GM19023 (cell line): ENCODE measurements at regions not wholly inside any gene's neighbourhood (a gene's known extent, or its start where the extent isn't known, plus 50 kb on each side); places are given as distances from the start of the nearest gene placed in this dataset.

Source experiments
- ATAC-seq: cut with Tn5 transposase; IDR thresholded peaks from one replicate; pipeline ENCODE4 v1.9.1; 2021; ENCODE audit warnings: mild to moderate bottlenecking, moderate library complexity; ENCODE audit not compliant: unreplicated experiment

DNA sequence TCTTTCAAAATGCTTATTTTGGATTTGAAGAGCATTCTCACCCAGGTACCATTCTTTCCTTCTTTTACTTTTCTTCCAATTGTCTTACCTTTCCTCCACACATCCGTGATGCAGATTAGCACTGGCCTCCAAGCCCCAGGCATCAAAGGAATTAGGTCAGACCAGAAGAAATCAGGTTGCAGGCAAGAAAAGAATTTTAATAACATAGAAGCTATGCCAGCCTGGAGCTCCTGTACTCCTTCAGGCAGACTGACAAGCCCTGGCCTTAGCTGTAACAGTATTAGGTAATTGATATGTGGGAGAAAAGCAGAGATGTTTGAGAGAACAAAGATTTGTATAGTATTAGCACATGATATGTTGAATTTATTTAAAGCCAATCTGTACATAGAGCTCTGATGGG, 390.4 kb upstream of the ADGRL2 start:
- ATAC-seq, result no peak

- ATAC-seq, result no peak
Measured at GRCh38 chr1:81409780-81410274, 390.9 kb upstream of the ADGRL2 start.

DNA sequence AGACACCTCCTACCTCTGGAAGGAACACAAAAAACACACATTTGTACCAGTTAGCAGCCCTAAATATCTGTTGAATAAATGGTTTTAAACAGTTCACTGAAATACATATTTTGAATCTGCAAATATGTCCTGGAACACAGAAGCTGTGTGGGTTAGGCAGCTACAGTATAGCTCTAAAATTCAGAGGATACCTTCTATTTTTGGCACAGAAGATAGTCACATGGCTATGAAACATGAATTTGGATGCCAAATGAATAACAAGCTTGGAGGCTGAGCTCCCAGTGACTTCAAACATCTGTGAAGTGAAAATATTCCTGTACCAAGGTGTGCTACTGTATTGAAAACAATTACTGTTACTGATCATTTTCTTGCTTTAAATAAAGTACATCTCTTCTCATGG, 391.5 kb upstream of the ADGRL2 start:
- ATAC-seq, result no peak

GRCh38 chr1:81408419-81408818, 392.3 kb upstream of the ADGRL2 start:
- ATAC-seq, result no peak

DNA sequence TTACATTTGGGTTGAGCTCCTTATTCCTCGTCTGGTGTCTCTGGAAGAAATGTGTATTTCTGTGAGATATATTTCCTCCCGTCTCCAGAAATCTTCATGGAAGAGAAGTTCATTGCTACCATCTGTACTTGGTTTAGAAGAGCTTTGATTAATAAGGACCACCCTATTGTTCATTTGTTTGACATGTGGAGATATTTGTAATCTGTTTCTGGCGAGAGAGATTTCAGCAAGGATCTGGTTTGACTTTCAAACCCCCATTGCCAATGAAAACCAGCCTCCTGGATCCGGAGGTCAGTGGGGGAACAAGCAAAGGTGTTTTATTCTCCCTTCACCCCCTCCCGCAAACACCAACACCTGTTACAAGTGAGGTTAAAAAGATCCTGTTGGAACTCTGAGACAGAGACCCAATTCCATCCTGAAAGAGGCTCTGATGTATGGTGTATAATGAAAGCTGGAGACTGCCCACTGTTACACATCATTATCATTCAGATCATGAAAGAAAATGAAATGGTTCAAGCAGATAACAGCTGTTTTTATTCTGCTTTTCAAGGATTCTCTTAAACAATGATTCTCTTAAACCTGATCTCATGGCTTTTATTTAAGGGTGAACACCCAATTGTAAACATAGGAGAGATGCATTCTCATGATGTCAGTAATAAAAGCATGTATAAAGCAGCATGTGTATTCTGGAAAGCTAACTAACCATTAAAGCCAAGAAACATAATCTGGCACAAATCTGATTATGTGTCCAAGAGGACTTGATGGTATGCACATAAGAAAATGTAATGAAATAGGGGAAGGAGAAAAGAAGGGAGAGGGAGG, 393.5 kb upstream of the ADGRL2 start:
- ATAC-seq, result no peak

DNA sequence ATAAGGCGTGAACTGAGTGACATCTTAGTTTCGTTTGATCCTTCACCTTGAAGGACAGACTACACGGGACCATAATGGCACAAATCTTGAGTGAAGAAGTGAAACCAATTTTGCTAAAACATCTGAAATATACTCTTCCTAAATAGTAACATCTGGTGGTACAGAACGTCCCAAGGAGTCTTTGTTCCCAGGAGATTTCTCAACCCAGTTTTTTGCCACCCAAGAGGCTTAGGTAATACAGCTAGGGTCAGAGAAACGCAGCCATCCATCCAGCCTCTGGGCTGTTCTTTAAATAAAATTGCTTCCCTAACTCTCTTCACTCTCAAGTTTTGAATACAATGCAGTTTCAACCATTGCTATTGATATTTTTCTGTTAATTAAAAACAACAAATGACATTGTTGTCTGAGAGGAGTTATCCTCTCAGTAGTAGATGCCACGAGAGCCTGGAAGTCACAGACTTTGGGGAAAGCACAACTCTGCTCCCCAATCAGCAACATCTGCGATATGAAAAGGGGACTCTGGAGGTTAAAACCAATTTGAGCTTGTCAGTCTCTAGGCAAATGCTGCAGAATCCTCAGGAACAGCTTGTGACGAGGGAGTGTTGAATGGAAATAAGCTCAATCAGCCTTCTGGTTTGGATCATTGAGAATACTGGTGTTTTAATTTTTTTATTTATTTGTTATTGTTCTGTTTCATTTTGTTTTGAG, 394.3 kb upstream of the ADGRL2 start:
- no peak for ATAC-seq

DNA sequence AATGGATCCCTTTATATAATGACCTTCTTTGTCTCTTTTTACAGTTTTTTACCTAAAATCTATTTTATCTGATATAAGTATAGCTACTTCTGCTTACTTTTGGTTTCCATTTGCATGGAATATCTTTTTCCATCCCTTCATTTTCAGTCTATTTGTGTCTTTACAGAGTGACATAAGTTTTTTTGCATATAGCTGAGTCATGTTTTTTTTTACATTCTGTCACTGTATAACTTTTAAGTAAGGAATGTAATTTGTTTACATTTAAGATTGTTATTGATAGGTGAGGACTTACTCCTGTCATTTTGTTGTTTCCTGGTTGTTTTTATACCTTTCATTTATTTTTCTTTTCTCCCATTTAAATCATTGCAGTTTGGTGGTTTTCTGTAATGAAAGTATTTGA, 402.7 kb upstream of the ADGRL2 start:
- no peak for ATAC-seq

GRCh38 chr1:81392526-81393226, 408.1 kb upstream of the ADGRL2 start:
- no peak for ATAC-seq

DNA sequence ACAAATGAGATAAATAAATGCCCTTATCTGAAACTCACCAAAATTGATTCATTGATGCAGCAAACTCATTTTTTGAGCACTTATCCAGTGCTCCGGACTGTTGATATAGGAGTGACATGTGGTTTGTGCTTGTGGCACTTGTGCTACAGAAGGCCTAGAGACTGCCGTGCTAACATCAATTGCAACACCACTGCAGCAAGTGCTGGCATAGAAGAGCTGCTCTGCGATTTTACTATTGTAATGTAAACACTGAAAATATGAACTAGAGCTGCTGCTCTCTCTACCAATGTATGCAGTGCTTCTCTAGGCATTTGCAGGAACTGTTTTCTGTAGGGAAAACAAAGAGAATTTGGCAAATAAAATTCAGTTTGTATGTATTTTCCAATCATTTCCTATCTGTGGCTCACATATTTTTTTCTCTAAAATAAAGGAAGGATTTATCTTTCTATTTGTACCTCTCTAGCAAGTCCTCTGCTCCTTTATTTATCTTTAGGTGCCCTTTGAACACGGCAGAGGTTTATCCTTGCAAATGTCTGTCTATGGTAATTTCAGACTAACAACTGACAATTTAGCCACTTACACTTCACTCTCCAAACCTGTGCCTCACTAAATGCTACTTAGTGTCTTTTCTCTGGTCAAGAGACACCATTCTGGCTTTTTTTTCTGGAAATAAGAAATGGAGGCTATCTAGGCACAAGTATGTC, 409.5 kb upstream of the ADGRL2 start:
- ATAC-seq, result no peak

DNA sequence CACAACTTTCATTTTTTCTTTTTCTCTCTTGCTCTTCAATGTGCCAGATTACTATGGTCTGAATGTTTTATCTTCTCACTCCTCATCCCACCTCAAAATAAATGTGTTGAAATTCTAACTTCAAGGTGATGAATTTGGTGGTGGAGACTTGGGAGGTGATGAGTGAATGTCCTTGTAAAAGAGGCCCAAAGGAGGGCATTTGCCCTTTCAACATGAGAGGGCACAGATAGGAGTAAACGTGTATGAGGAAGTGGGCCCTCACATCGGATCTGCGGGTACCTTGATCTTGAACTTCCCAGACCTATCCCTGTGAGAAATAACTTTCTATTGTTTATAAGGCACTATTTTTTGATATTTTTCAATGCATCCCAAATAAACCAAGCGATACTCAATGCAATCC, 412.3 kb upstream of the ADGRL2 start:
- ATAC-seq, result no peak

DNA sequence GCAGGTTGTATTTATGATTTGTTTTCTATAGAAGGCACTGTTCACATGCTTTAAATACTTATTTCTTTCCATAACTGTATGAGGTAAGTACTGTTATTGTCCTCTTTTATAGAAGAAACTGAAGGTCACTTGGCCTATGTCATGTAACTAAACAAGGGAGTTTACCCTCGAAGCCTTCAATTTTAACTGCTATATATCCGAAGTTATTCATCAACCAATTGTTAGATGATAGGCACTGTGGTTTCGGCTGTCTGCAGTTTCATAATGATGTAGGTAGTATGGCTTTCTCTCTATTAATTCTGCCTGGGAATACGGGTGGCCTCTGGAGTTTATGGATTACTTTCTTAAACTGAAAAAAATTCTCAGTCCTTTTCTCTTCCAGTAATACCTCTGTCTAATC, 413.3 kb upstream of the ADGRL2 start:
- ATAC-seq, result no peak

DNA sequence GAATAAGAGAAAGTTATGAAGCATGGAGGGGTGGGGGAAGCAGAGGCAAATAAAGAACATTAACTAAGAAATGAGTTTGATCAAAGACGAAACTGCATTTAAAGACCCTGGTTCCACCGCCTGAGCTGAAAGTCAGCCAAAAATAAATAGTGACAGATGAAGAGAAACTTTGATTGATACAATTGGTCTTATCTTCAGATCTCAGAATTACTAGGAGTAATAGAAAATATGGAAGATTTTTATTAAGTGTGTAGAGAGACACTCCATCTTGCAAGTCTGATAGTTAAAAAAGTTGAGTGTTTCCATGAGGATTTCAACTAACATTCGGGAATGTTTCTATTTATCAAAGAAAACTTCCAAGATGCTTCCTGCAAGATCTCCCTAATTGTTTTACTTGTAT, 418.2 kb upstream of the ADGRL2 start:
- ATAC-seq, result no peak

- no peak for ATAC-seq
Measured at GRCh38 chr1:81381881-81382280, 418.9 kb upstream of the ADGRL2 start.

DNA sequence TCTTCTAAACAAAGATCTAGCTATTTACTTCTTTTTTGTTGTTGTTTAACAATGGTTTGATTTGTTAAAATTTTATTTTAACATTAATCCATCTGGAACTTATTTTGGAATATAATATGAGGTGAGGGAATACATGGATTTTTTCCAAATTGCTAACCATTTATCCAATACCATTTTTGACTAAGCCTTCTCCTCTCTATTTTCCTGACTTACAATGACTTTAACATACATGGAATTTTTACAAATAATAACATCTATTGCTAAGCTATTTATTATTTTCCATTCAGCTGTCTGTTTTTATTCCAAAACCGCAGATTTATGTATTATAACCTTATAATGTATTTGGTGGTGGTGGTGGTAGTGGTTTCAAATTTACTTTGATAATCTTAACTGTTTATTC, 420.3 kb upstream of the ADGRL2 start:
- no peak for ATAC-seq

- no peak for ATAC-seq
Measured at GRCh38 chr1:81379430-81379829, 421.3 kb upstream of the ADGRL2 start.

GRCh38 chr1:81377406-81377805, 423.3 kb upstream of the ADGRL2 start:
- ATAC-seq, result no peak

GRCh38 chr1:81375884-81376548, 424.7 kb upstream of the ADGRL2 start:
- no peak for ATAC-seq

DNA sequence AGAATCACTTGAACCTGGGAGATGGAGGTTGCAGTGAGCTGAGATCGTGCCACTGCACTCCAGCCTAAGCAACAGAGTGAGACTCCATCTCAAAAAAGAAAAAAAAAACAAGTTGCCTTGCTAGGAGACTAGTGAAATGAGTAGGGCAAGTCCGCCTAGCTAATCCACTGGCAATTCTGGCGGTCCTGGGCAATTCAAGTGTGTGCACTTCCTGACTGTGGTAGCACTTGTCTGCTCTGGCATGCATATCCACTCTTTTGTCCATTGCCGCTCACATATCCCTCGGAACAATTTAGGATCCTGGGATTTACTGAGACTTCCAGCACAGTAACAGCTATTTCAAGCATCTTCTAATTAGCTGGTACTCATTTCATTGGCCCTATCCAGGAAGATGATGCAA, 426.3 kb upstream of the ADGRL2 start:
- ATAC-seq, result no peak

DNA sequence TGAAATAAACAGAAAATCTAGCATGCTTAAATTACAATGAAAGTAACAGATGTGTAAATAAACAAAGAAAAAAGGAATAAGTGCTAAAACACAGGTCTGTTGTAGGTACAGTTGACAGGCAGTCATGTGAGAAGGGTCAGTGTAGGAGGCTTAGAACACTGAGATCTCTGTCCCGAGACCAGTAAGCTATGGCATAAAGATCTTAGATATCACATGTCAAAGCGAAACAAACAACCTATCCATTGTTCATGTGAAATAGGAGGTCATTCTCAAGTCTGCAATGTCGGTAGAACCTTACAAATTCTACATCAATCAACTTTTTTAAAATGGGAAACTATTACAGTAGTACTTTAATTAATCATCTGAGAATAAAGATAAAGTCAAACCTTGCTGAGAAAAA, 428.9 kb upstream of the ADGRL2 start:
- no peak for ATAC-seq

GRCh38 chr1:81369833-81370232, 430.9 kb upstream of the ADGRL2 start:
- ATAC-seq, result no peak

- no peak for ATAC-seq
Measured at GRCh38 chr1:81366173-81366572, 434.6 kb upstream of the ADGRL2 start.
